OCI-LY3 (cell line): ENCODE measurements at regions not wholly inside any gene's neighbourhood (a gene's known extent, or its start where the extent isn't known, plus 50 kb on each side); places are given as distances from the start of the nearest gene placed in this dataset.
A peak's percentile ranks its signal among the peaks of the same experiment; 100 is the strongest.

Experiments used
- H2AFZ ChIP-seq: fragments of 200-600, 300-600 bp; shearing (Covaris generic); 2 replicates; pipeline ENCODE4 v1.6.0; 2014; ENCODE audit warnings: antibody characterized with exemption, low read depth, low read length
- H3K27ac ChIP-seq: fragments of 200-600, 300-600 bp; sonication (generic); 2 replicates; pipeline ENCODE4 v1.5.1; 2014; ENCODE audit warnings: mild to moderate bottlenecking, low read length, moderate library complexity, mixed read lengths
- H3K27me3 ChIP-seq: fragments of 200-600, 300-600 bp; sonication (generic); 2 replicates; pipeline ENCODE4 v1.6.1; 2014; ENCODE audit warnings: low read depth, low read length, mixed read lengths
- H3K36me3 ChIP-seq: fragments of 200-600, 300-600 bp; sonication (generic); replicated peaks from 2 replicates; pipeline ENCODE3; 2014; ENCODE audit warnings: low read depth, low read length, mixed read lengths
- H3K4me1 ChIP-seq: fragments of 300-600, 200-600 bp; sonication (generic); 2 replicates; pipeline ENCODE4 v1.6.1; 2014; ENCODE audit warnings: low read length, mixed read lengths
- H3K4me2 ChIP-seq: fragments of 200-600, 300-600 bp; sonication (generic); 2 replicates; pipeline ENCODE4 v1.6.1; 2014; ENCODE audit warnings: low read length, mixed read lengths
- H3K4me3 ChIP-seq: fragments of 300-600, 200-600 bp; sonication (generic); 2 replicates; pipeline ENCODE4 v1.5.1; 2014; ENCODE audit warnings: antibody characterized with exemption, mild to moderate bottlenecking, low read length, moderate library complexity
- H3K79me2 ChIP-seq: fragments of 300-600, 200-600 bp; shearing (Covaris generic); 2 replicates; pipeline ENCODE4 v1.6.1; 2014; ENCODE audit warnings: mild to moderate bottlenecking, low read length, mixed read lengths
- H3K9ac ChIP-seq: fragments of 300-600, 200-600 bp; shearing (Covaris generic); 2 replicates; pipeline ENCODE4 v1.6.0; 2014; ENCODE audit warnings: mild to moderate bottlenecking, low read length, moderate library complexity
- H3K9me3 ChIP-seq: fragments of 200-600, 300-600 bp; shearing (Covaris generic); 2 replicates; pipeline ENCODE4 v1.6.1; 2014; ENCODE audit warnings: low read length, mixed read lengths; ENCODE audit not compliant: insufficient read depth
- H4K20me1 ChIP-seq: fragments of 200-600, 300-600 bp; sonication (generic); 2 replicates; pipeline ENCODE4 v1.6.1; 2016; ENCODE audit warnings: low read length, mixed read lengths; ENCODE audit not compliant: insufficient read depth
- CTCF ChIP-seq: fragments of 200-600, 300-600 bp; sonication (generic); IDR thresholded peaks from 2 replicates; pipeline ENCODE4 v1.5.1; 2014; ENCODE audit warnings: antibody characterized with exemption, low read length, low read depth
- EZH2phosphoT487 ChIP-seq: fragments of 200-600 bp; shearing (Covaris generic); IDR thresholded peaks from 2 replicates; pipeline ENCODE4 v1.6.1; 2018; ENCODE audit warnings: antibody characterized with exemption, mixed run types, low read depth

- Histone ChIP-seq H2AFZ (no peak overlapping the region), H3K27ac (no peak overlapping the region), H3K36me3 (no peaks in the 10 kb centered on the region), H3K4me1 (peaks cover 5% of the 10 kb centered on the region), H3K4me3 (no peak overlapping the region), H3K4me2 (no peak overlapping the region), H3K27me3 (no peaks in the 10 kb centered on the region), H3K9me3 (no peaks in the 10 kb centered on the region), H4K20me1 (no peaks in the 10 kb centered on the region), H3K9ac (no peak overlapping the region), H3K79me2 (no peaks in the 10 kb centered on the region)
- TF ChIP-seq CTCF (peak; percentile 54), EZH2phosphoT487 (no peak)
Observed at GRCh38 chr11:93248602-93249001, 50.8 kb upstream of the SLC36A4 start.

- H3K36me3 ChIP-seq, result no peaks in the 10 kb centered on the region
- H3K4me2 ChIP-seq, result no peak overlapping the region
- no peaks in the 10 kb centered on the region for H3K27me3 ChIP-seq
- no peaks in the 10 kb centered on the region for H3K9me3 ChIP-seq
- peaks cover 5% of the 10 kb centered on the region for H3K4me1 ChIP-seq
- no peak overlapping the region for H2AFZ ChIP-seq
- H3K79me2 ChIP-seq, result no peaks in the 10 kb centered on the region
- H3K27ac ChIP-seq, result no peak overlapping the region
- TF ChIP-seq EZH2phosphoT487 (no peak), CTCF (no peak)
- H3K4me3 ChIP-seq, result no peak overlapping the region
- no peak overlapping the region for H3K9ac ChIP-seq
- H4K20me1 ChIP-seq, result no peaks in the 10 kb centered on the region
Observed at GRCh38 chr11:93249459-93250220, 51.8 kb upstream of the SLC36A4 start.

GRCh38 chr11:93250326-93250725, 52.5 kb upstream of the SLC36A4 start:
- no peaks in the 10 kb centered on the region for H4K20me1 ChIP-seq
- no peak overlapping the region for H3K27ac ChIP-seq
- H3K9ac ChIP-seq, result no peak overlapping the region
- TF ChIP-seq EZH2phosphoT487 (no peak), CTCF (no peak)
- H3K9me3 ChIP-seq, result no peaks in the 10 kb centered on the region
- H3K4me1 ChIP-seq, result peaks cover 5% of the 10 kb centered on the region
- H3K27me3 ChIP-seq, result no peaks in the 10 kb centered on the region
- no peak overlapping the region for H3K4me3 ChIP-seq
- H2AFZ ChIP-seq, result no peak overlapping the region
- H3K36me3 ChIP-seq, result no peaks in the 10 kb centered on the region
- H3K4me2 ChIP-seq, result no peak overlapping the region
- no peaks in the 10 kb centered on the region for H3K79me2 ChIP-seq

- H3K79me2 ChIP-seq, result no peaks in the 10 kb centered on the region
- H2AFZ ChIP-seq, result no peak overlapping the region
- H3K4me2 ChIP-seq, result no peak overlapping the region
- no peaks in the 10 kb centered on the region for H4K20me1 ChIP-seq
- H3K4me1 ChIP-seq, result peaks cover 5% of the 10 kb centered on the region
- H3K36me3 ChIP-seq, result no peaks in the 10 kb centered on the region
- TF ChIP-seq CTCF (no peak), EZH2phosphoT487 (no peak)
- H3K9ac ChIP-seq, result no peak overlapping the region
- H3K4me3 ChIP-seq, result no peak overlapping the region
- H3K27ac ChIP-seq, result no peak overlapping the region
- H3K9me3 ChIP-seq, result no peaks in the 10 kb centered on the region
- no peaks in the 10 kb centered on the region for H3K27me3 ChIP-seq
Observed at GRCh38 chr11:93251922-93252321, 54.1 kb upstream of the SLC36A4 start.
